AG10803 (cell line): ENCODE measurements at regions not wholly inside any gene's neighbourhood (a gene's known extent, or its start where the extent isn't known, plus 50 kb on each side); places are given as distances from the start of the nearest gene placed in this dataset.

ENCODE experiments used
- DNase-seq: peaks from one replicate; pipeline ENCODE4 v3.0.0; 2010; ENCODE audit warnings: low read depth
- H3K4me3 ChIP-seq: 2 replicates; pipeline ENCODE4 v1.5.1; 2011; ENCODE audit warnings: mild to moderate bottlenecking, low read length, control low read depth
- CTCF ChIP-seq: conservative IDR thresholded peaks from 2 replicates; pipeline ENCODE4 v1.5.1; 2011; ENCODE audit warnings: mild to moderate bottlenecking, low read length, control low read depth, inconsistent platforms

GRCh38 chr2:37507703-37508102, 163.3 kb downstream of the QPCT start:
- no peak for DNase-seq
- no peak overlapping the region for H3K4me3 ChIP-seq
- TF ChIP-seq CTCF, result no peak

GRCh38 chr2:37512971-37513370, 158.5 kb downstream of the CDC42EP3 start:
- no peak overlapping the region for H3K4me3 ChIP-seq
- TF ChIP-seq CTCF, result no peak
- no peak for DNase-seq

GRCh38 chr2:37523814-37524362, 147.6 kb downstream of the CDC42EP3 start:
- TF ChIP-seq CTCF, result no peak
- DNase-seq, result peak; percentile 93
- no peak overlapping the region for H3K4me3 ChIP-seq

- no peak for TF ChIP-seq CTCF
- no peak overlapping the region for H3K4me3 ChIP-seq
- DNase-seq, result no peak
These were observed 145.1 kb downstream of the CDC42EP3 start for GRCh38 chr2:37526323-37526722.

GRCh38 chr2:37526856-37527255, 144.6 kb downstream of the CDC42EP3 start:
- no peak for DNase-seq
- TF ChIP-seq CTCF, result no peak
- H3K4me3 ChIP-seq, result no peak overlapping the region

- no peak for TF ChIP-seq CTCF
- no peak for DNase-seq
These were observed 144.1 kb downstream of the CDC42EP3 start for GRCh38 chr2:37527361-37527760.

GRCh38 chr2:37529830-37530415, 141.5 kb downstream of the CDC42EP3 start:
- no peak overlapping the region for H3K4me3 ChIP-seq
- no peak for TF ChIP-seq CTCF
- peak; percentile 74 for DNase-seq

More at GRCh38 chr2:37527361-37527760, 144.1 kb downstream of the CDC42EP3 start:
- no peak overlapping the region for H3K4me3 ChIP-seq
